ENCODE measurements at regions not wholly inside any gene's neighbourhood (a gene's known extent, or its start where the extent isn't known, plus 50 kb on each side); places are given as distances from the start of the nearest gene placed in this dataset.

DNA sequence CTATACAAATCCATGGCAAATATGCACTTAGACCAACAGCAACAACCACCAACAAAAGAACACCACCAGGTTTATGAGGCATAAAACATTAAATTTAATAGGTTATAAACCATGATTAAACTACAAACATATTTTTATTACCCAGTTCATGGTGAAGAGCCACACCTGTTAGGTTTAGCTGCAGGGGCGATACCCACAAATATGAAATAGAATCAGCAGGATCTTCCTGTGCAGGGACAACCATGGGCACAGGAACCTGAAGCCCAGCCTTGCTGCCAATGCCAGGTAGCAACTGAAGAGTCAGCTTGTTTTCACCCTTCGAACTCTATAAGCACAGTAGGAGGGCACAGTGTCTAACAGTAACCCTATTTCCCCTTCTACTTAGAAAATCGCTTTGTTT, 675.0 kb downstream of the SATB2 start:
- no peak overlapping the region for H3K4me3 ChIP-seq
- no peaks in the 10 kb centered on the region for H3K9me3 ChIP-seq
- no peak for ATAC-seq
- H3K4me1 ChIP-seq: no peaks in the 10 kb centered on the region
- TF ChIP-seq, protein P1, sequence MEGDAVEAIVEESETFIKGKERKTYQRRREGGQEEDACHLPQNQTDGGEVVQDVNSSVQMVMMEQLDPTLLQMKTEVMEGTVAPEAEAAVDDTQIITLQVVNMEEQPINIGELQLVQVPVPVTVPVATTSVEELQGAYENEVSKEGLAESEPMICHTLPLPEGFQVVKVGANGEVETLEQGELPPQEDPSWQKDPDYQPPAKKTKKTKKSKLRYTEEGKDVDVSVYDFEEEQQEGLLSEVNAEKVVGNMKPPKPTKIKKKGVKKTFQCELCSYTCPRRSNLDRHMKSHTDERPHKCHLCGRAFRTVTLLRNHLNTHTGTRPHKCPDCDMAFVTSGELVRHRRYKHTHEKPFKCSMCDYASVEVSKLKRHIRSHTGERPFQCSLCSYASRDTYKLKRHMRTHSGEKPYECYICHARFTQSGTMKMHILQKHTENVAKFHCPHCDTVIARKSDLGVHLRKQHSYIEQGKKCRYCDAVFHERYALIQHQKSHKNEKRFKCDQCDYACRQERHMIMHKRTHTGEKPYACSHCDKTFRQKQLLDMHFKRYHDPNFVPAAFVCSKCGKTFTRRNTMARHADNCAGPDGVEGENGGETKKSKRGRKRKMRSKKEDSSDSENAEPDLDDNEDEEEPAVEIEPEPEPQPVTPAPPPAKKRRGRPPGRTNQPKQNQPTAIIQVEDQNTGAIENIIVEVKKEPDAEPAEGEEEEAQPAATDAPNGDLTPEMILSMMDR (IDR thresholded peaks at IDR 0.05): no peak
- DNase-seq: no peak
- H3K36me3 ChIP-seq: no peaks in the 10 kb centered on the region
- intact Hi-C loops (cut with DNase I): no loop called here
- H3K27ac ChIP-seq: no peak overlapping the region
- H3K27me3 ChIP-seq: no peaks in the 10 kb centered on the region

DNA sequence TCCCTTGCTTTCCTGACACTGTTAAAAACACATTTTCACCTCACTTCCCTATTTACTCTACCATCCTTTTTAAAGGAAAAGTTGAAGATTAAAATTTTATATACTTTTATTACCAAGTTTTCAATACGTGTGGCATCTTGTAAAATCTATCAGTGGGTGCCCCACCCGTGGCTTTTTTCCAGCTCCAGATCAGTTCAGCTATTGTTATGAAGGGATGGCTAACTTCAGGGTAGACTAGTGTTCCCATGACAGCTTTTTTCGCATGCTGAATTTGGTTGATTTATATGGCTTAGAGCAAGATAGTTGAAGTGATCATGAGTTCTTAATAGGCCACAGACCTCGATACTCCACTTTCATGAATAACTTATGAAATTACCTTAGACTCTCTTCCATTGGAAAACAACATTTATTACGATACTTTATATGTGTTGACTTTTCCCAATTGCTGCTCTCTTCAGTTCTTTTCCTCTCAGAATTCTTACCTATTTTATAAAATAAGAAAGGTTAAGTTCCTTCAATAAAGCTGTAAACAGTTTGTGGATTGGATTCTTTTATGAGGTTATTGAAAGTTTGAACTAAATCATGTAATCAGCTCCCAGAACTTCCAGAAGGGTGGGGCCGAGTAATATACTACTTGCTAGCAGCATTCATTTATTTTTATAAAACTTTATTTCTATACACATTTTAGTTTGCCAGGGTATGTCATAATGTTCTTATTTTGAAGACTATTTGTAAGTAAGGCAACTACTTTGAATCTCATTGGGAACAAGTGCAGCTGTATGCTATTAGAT, 680.9 kb downstream of the SATB2 start:
- H3K9me3 ChIP-seq: no peaks in the 10 kb centered on the region
- TF ChIP-seq, protein P1 (IDR thresholded peaks at IDR 0.05): no peak
- no peak overlapping the region for H3K27ac ChIP-seq
- no peaks in the 10 kb centered on the region for H3K36me3 ChIP-seq
- ATAC-seq (no peak), DNase-seq (no peak)
- H3K27me3 ChIP-seq: no peaks in the 10 kb centered on the region
- intact Hi-C loops (cut with DNase I): no loop called here
- no peak overlapping the region for H3K4me3 ChIP-seq
- H3K4me1 ChIP-seq: no peaks in the 10 kb centered on the region

- Histone ChIP-seq H3K27ac (no peak overlapping the region), H3K4me1 (no peaks in the 10 kb centered on the region), H3K36me3 (no peaks in the 10 kb centered on the region), H3K4me3 (no peak overlapping the region), H3K9me3 (no peaks in the 10 kb centered on the region), H3K27me3 (no peaks in the 10 kb centered on the region)
- intact Hi-C loops (cut with DNase I): no loop called here
- ATAC-seq: no peak
- TF ChIP-seq, protein P1 (IDR thresholded peaks at IDR 0.05): no peak
- DNase-seq: no peak
Observed at GRCh38 chr2:198775737-198776136, 682.0 kb downstream of the SATB2 start.

DNA sequence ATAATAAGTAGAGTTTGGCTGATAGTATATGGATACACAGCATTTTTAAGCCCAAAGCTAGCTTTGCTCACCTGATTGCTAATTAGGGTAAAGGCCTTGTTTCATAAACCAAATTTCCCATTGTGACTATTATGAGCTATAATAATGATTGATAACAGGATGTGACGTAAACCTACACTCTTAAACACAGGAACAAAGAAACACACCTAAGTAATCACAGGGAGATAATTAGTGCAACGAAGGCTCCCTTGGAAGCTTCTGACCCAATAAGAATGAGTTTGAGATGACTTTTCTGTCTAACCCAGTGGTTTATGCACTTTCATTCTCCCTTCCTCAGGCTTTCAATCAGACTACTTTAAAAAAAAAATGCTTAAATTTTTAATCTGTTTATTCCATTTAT, 683.2 kb downstream of the SATB2 start:
- intact Hi-C loops (cut with DNase I): no loop called here
- Histone ChIP-seq H3K27ac (no peak overlapping the region), H3K36me3 (no peaks in the 10 kb centered on the region), H3K4me1 (no peaks in the 10 kb centered on the region), H3K9me3 (no peaks in the 10 kb centered on the region), H3K4me3 (no peak overlapping the region), H3K27me3 (no peaks in the 10 kb centered on the region)
- DNase-seq: no peak
- TF ChIP-seq, protein P1 (IDR thresholded peaks at IDR 0.05): no peak
- no peak for ATAC-seq

- DNase-seq: no peak
- ATAC-seq: no peak
- intact Hi-C loops (cut with DNase I): no loop called here
- H3K4me1 ChIP-seq: no peaks in the 10 kb centered on the region
- no peak overlapping the region for H3K4me3 ChIP-seq
- TF ChIP-seq, protein P1 (IDR thresholded peaks at IDR 0.05): no peak
- H3K27ac ChIP-seq: no peak overlapping the region
- no peaks in the 10 kb centered on the region for H3K36me3 ChIP-seq
- no peaks in the 10 kb centered on the region for H3K9me3 ChIP-seq
- H3K27me3 ChIP-seq: no peaks in the 10 kb centered on the region
Observed at GRCh38 chr2:198767694-198768093, 690.0 kb downstream of the SATB2 start.
